ENCODE measurements at regions not wholly inside any gene's neighbourhood (a gene's known extent, or its start where the extent isn't known, plus 50 kb on each side); places are given as distances from the start of the nearest gene placed in this dataset.

DNA sequence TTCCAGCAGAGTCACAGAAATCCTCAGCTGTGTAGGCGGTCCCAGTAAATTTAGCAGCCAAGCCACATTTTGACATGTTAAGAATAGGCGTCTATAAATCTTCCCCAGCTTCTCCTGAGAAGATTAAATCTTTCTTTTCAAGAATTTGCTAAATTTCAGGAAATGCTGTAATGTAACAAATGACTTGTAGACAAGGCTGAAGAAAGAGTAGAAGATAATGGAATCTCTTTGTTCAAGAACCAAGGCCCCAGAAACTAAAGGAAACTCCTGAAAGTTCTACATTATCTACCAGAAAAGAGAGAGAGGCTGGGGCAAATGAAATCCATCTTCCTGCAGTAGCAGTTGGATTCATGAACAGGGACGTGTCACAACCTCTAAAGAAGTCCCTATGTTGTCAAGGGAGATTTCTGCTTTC, 760.3 kb downstream of the NOVA1 start:
- no peak for TF ChIP-seq EZH2 (IDR thresholded peaks at IDR 0.05; ENCODE audit: borderline replicate concordance)
- TF ChIP-seq, protein P1, sequence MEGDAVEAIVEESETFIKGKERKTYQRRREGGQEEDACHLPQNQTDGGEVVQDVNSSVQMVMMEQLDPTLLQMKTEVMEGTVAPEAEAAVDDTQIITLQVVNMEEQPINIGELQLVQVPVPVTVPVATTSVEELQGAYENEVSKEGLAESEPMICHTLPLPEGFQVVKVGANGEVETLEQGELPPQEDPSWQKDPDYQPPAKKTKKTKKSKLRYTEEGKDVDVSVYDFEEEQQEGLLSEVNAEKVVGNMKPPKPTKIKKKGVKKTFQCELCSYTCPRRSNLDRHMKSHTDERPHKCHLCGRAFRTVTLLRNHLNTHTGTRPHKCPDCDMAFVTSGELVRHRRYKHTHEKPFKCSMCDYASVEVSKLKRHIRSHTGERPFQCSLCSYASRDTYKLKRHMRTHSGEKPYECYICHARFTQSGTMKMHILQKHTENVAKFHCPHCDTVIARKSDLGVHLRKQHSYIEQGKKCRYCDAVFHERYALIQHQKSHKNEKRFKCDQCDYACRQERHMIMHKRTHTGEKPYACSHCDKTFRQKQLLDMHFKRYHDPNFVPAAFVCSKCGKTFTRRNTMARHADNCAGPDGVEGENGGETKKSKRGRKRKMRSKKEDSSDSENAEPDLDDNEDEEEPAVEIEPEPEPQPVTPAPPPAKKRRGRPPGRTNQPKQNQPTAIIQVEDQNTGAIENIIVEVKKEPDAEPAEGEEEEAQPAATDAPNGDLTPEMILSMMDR (IDR thresholded peaks at IDR 0.05; ENCODE audit: poor library complexity), result no peak
- TF ChIP-seq EZH2phosphoT487 (IDR thresholded peaks at IDR 0.05; ENCODE audit: low read depth, severe bottlenecking, unreplicated experiment), result no peak

Data from hepatocyte (in vitro differentiated cells).